IMR-90 (cell line): ENCODE measurements at regions not wholly inside any gene's neighbourhood (a gene's known extent, or its start where the extent isn't known, plus 50 kb on each side); places are given as distances from the start of the nearest gene placed in this dataset.

Source experiments
- ATAC-seq: fragments of 200-7000 bp; cut with Tn5 transposase; 2 replicates; pipeline ENCODE4 v1.9.1; 2020; ENCODE audit warnings: low read depth, mild to moderate bottlenecking, moderate library complexity
- BruUV-seq: library from RNA; stranded (reverse); fragments of 400-500 nt; replicated peaks from 2 replicates; lab custom pipeline; 2021; lab: Mats Ljungman, UMichigan
- CTCF ChIA-PET: fragments of 300-600 bp; formaldehyde crosslinking; extraction: SDS; loops from one replicate; lab custom pipeline; 2021; ENCODE audit warnings: antibody characterized with exemption; lab: Yijun Ruan, JAX
- POLR2A ChIA-PET: fragments of 300-600 bp; sonication (Branson Sonifier 250); formaldehyde crosslinking; loops from one replicate; lab custom pipeline; 2022; ENCODE audit warnings: antibody characterized with exemption; ENCODE audit not compliant: unreplicated experiment; lab: Charles Lee
- DNase-seq: peaks from one replicate; pipeline ENCODE4 v3.0.0; 2013
- H2AFZ ChIP-seq: replicated peaks from 2 replicates; pipeline ENCODE3; 2013; ENCODE audit warnings: low read length, mild to moderate bottlenecking; ENCODE audit not compliant: poor library complexity
- H2AK5ac ChIP-seq: 2 replicates; pipeline ENCODE4 v1.6.1; 2013; ENCODE audit warnings: low read depth, low read length, inconsistent platforms
- H2AK9ac ChIP-seq: replicated peaks from 2 replicates; pipeline ENCODE3; 2013; ENCODE audit warnings: mild to moderate bottlenecking, low read depth, low read length, moderate library complexity; ENCODE audit not compliant: poor library complexity
- H2BK120ac ChIP-seq: 2 replicates; pipeline ENCODE4 v1.6.1; 2013; ENCODE audit warnings: low read depth, low read length, inconsistent platforms
- H2BK15ac ChIP-seq: 3 replicates; pipeline ENCODE4 v1.6.1; 2013; ENCODE audit warnings: low read depth, low read length, inconsistent platforms
- H2BK20ac ChIP-seq: 2 replicates; pipeline ENCODE4 v1.6.1; 2013; ENCODE audit warnings: low read depth, mild to moderate bottlenecking, inconsistent platforms, low read length, moderate library complexity
- H2BK5ac ChIP-seq: 2 replicates; pipeline ENCODE4 v1.6.1; 2013; ENCODE audit warnings: mild to moderate bottlenecking, low read depth, low read length, inconsistent platforms; ENCODE audit not compliant: poor library complexity, severe bottlenecking
- H3K14ac ChIP-seq: replicated peaks from 2 replicates; pipeline ENCODE4 v1.6.1; 2013; ENCODE audit warnings: low read depth, low read length, inconsistent platforms
- H3K18ac ChIP-seq: 2 replicates; pipeline ENCODE4 v1.6.1; 2013; ENCODE audit warnings: low read depth, low read length, control low read depth
- H3K23ac ChIP-seq: 2 replicates; pipeline ENCODE4 v1.6.1; 2013; ENCODE audit warnings: low read depth, low read length, inconsistent platforms
- H3K27ac ChIP-seq: 2 replicates; pipeline ENCODE4 v1.5.1; 2013; ENCODE audit warnings: mild to moderate bottlenecking, control low read depth, low read length; ENCODE audit not compliant: insufficient read depth
- H3K27me3 ChIP-seq: 2 replicates; pipeline ENCODE4 v1.6.1; 2013; ENCODE audit warnings: low read length; ENCODE audit not compliant: control insufficient read depth, insufficient read depth
- H3K36me3 ChIP-seq: 2 replicates; pipeline ENCODE4 v1.6.1; 2013; ENCODE audit warnings: low read length, mixed read lengths; ENCODE audit not compliant: control insufficient read depth, insufficient read depth
- H3K4ac ChIP-seq: 2 replicates; pipeline ENCODE4 v1.6.1; 2013; ENCODE audit warnings: low read depth, low read length, inconsistent platforms
- H3K4me1 ChIP-seq: 2 replicates; pipeline ENCODE4 v1.6.1; 2013; ENCODE audit warnings: low read length, mixed read lengths; ENCODE audit not compliant: control insufficient read depth, insufficient read depth
- H3K4me2 ChIP-seq: 2 replicates; pipeline ENCODE4 v1.6.1; 2013; ENCODE audit warnings: low read depth, mild to moderate bottlenecking, control low read depth, low read length, moderate library complexity
- H3K4me3 ChIP-seq: 2 replicates; pipeline ENCODE4 v1.5.1; 2013; ENCODE audit warnings: low read depth, mild to moderate bottlenecking, control low read depth, low read length, moderate library complexity; ENCODE audit not compliant: insufficient read depth
- H3K56ac ChIP-seq: 2 replicates; pipeline ENCODE4 v1.6.1; 2013; ENCODE audit warnings: low read length, inconsistent platforms; ENCODE audit not compliant: insufficient read depth; ENCODE audit errors: extremely low read depth
- H3K79me1 ChIP-seq, 2 experiments: 2 replicates each; pipeline ENCODE4 v1.6.1; 2013; ENCODE audit warnings: low read length in 2 of 2, inconsistent platforms in 1 of 2, low read depth in 1 of 2
- H3K9ac ChIP-seq: 2 replicates; pipeline ENCODE4 v1.6.1; 2013; ENCODE audit warnings: low read depth, low read length, control low read depth
- H3K9me1 ChIP-seq: 2 replicates; pipeline ENCODE4 v1.6.1; 2013; ENCODE audit warnings: low read length, inconsistent platforms; ENCODE audit not compliant: insufficient read depth
- H3K9me3 ChIP-seq: 2 replicates; pipeline ENCODE4 v1.6.1; 2013; ENCODE audit warnings: low read length; ENCODE audit not compliant: control insufficient read depth, insufficient read depth
- H4K20me1 ChIP-seq: 2 replicates; pipeline ENCODE4 v1.6.1; 2013; ENCODE audit warnings: low read length, inconsistent platforms; ENCODE audit not compliant: insufficient read depth
- H4K5ac ChIP-seq: 2 replicates; pipeline ENCODE4 v1.6.1; 2013; ENCODE audit warnings: mild to moderate bottlenecking, low read depth, low read length, control low read depth
- H4K8ac ChIP-seq, 2 experiments: 2 replicates each; pipeline ENCODE4 v1.6.1; 2013; ENCODE audit warnings: low read depth in 2 of 2, low read length in 2 of 2, control low read depth in 1 of 2, inconsistent platforms in 1 of 2
- H4K91ac ChIP-seq: 2 replicates; pipeline ENCODE4 v1.6.1; 2013; ENCODE audit warnings: low read depth, low read length, inconsistent platforms; ENCODE audit not compliant: insufficient read depth
- MAZ ChIP-seq: IDR thresholded peaks from 2 replicates; pipeline ENCODE4 v1.6.1; 2012; ENCODE audit warnings: low read depth, mild to moderate bottlenecking, low read length, improper control_type of control experiment, moderate library complexity, borderline replicate concordance
- WGBS, 2 experiments: methylation state at CpG; one replicate each; pipeline versions ENCODE4 v1.1.5 to v1.1.7; 2013; ENCODE audit warnings: missing lambda C conversion rate in 2 of 2; ENCODE audit not compliant: insufficient read length in 1 of 2; ENCODE audit errors: extremely low coverage in 2 of 2; 5-methylcytosine and 5-hydroxymethylcytosine counted together
- dilution Hi-C: fragments of 300-500 bp; cut with HindIII; formaldehyde crosslinking; loops from one replicate; pipeline ENCODE4 v1.14.3; 2018; ENCODE audit warnings: low sequenced_read_pairs; ENCODE audit not compliant: unreplicated experiment
- in situ Hi-C: fragments of 300-500 bp; cut with MboI; formaldehyde crosslinking; loops from 3 replicates; pipeline ENCODE4 v1.14.3; 2019; ENCODE audit warnings: low sequenced_read_pairs, inconsistent platforms, mixed read lengths
- intact Hi-C: fragments of 100-400 bp; cut with micrococcal nuclease; formaldehyde crosslinking; loops from 2 replicates; pipeline ENCODE4 v1.10.0; 2022

GRCh38 chr2:152924722-152925121 is 206.3 kb downstream of the ARL6IP6 start:
- Histone ChIP-seq H2AFZ (no peak overlapping the region), H2BK20ac (no peak overlapping the region), H4K20me1 (no peaks in the 10 kb centered on the region), H4K91ac (no peak overlapping the region), H3K4me2 (no peak overlapping the region), H3K9ac (no peak overlapping the region), H3K18ac (no peak overlapping the region), H2AK9ac (no peak overlapping the region), H2BK5ac (no peak overlapping the region), H3K4me1 (no peaks in the 10 kb centered on the region), H3K9me1 (no peaks in the 10 kb centered on the region), H3K14ac (no peak overlapping the region), H3K23ac (no peak overlapping the region), H3K4ac (no peak overlapping the region), H3K79me1 (no peaks in the 10 kb centered on the region), H4K8ac (no peak overlapping the region), H3K36me3 (no peaks in the 10 kb centered on the region), H3K56ac (no peak overlapping the region), H3K27ac (no peak overlapping the region), H3K4me3 (no peak overlapping the region), H2AK5ac (no peak overlapping the region), H2BK15ac (no peak overlapping the region), H4K5ac (no peak overlapping the region), H2BK120ac (no peak overlapping the region), H3K27me3 (no peaks in the 10 kb centered on the region), H3K9me3 (no peaks in the 10 kb centered on the region; the same call in 1 of the 2 replicates)
- in situ Hi-C loops: no loop called here
- no peak for DNase-seq
- CTCF ChIA-PET: no interaction called here
- TF ChIP-seq MAZ: no peak
- intact Hi-C loops: no loop called here
- WGBS, 2 experiments: no CpG with 5 or more reads among the region's 3 CpGs
- ATAC-seq: no peak
- dilution Hi-C loops: no loop called here
- POLR2A ChIA-PET: no interaction called here
- no TSS peak for BruUV-seq
